ENCODE measurements at regions not wholly inside any gene's neighbourhood (a gene's known extent, or its start where the extent isn't known, plus 50 kb on each side); places are given as distances from the start of the nearest gene placed in this dataset.

GRCh38 chr18:51540562-51540961, 343.1 kb upstream of the MEX3C start:
- Histone ChIP-seq H3K27me3 (no peaks in the 10 kb centered on the region), H3K9me3 (no peaks in the 10 kb centered on the region), H3K4me3 (no peak overlapping the region), H3K36me3 (replicated peaks in 1 of 2; ENCODE audit: insufficient read depth in 1 of 2, low read depth in 2 of 2) (no peaks in the 10 kb centered on the region), H3K27ac (no peak overlapping the region), H3K4me1 (no peaks in the 10 kb centered on the region)
- intact Hi-C loops (cut with DNase I), result no loop called here
- WGBS, 2 donors, result 93 to 100% methylated on average over 1 of the region's 1 CpG
- no peak for DNase-seq
- ATAC-seq, result no peak
- TF ChIP-seq POLR2A (IDR thresholded peaks at IDR 0.05) (no peak), CTCF (IDR thresholded peaks at IDR 0.05) (no peak)

DNA sequence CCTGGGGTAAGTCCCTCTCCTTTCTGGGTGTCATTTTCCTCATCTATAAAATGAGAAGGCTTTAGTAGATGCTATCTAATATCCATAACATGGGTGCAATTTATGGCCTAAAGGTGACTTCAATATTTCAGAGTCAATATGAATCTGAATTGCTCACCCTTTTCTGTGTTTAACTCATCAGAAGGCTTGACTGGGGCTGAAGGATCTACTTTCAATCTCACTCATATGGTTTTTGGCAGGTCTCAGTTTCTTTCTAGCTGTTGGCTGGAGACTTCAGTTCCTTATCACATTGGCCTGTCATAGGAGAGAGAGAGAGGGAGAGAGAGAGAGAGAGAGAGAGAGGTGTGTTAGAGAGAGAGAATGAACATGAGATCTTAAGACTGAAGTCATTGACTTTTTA, 343.7 kb upstream of the MEX3C start:
- no peaks in the 10 kb centered on the region for H3K4me1 ChIP-seq
- DNase-seq, result no peak
- no peaks in the 10 kb centered on the region for H3K36me3 ChIP-seq (replicated peaks in 1 of 2; ENCODE audit: insufficient read depth in 1 of 2, low read depth in 2 of 2)
- no peaks in the 10 kb centered on the region for H3K27me3 ChIP-seq
- no peak overlapping the region for H3K4me3 ChIP-seq
- ATAC-seq, result no peak
- TF ChIP-seq POLR2A (IDR thresholded peaks at IDR 0.05) (no peak), CTCF (IDR thresholded peaks at IDR 0.05) (no peak)
- H3K9me3 ChIP-seq, result no peaks in the 10 kb centered on the region
- H3K27ac ChIP-seq, result no peak overlapping the region
- intact Hi-C loops (cut with DNase I), result no loop called here

- intact Hi-C loops (cut with DNase I), result no loop called here
- ATAC-seq, result no peak
- WGBS, 2 donors, result 70 to 85% methylated on average over 1 of the region's 1 CpG
Observed at GRCh38 chr18:51543658-51544155, 346.2 kb upstream of the MEX3C start.

GRCh38 chr18:51545446-51545845, 348.0 kb upstream of the MEX3C start:
- H3K4me1 ChIP-seq, result no peaks in the 10 kb centered on the region
- no peak for ATAC-seq
- no peak for DNase-seq
- intact Hi-C loops (cut with DNase I), result no loop called here
- 72 to 79% methylated on average over 4 of the region's 4 CpGs for WGBS, 2 donors
- H3K27me3 ChIP-seq, result no peaks in the 10 kb centered on the region
- no peak overlapping the region for H3K4me3 ChIP-seq
- no peak overlapping the region for H3K27ac ChIP-seq
- H3K9me3 ChIP-seq, result no peaks in the 10 kb centered on the region
- no peaks in the 10 kb centered on the region for H3K36me3 ChIP-seq (replicated peaks in 1 of 2; ENCODE audit: insufficient read depth in 1 of 2, low read depth in 2 of 2)
- no peak for TF ChIP-seq POLR2A (IDR thresholded peaks at IDR 0.05)
- TF ChIP-seq CTCF (IDR thresholded peaks at IDR 0.05), result no peak

More at GRCh38 chr18:51543658-51544155, 346.2 kb upstream of the MEX3C start:
- no peak for TF ChIP-seq CTCF (IDR thresholded peaks at IDR 0.05)
- Histone ChIP-seq H3K27me3 (no peaks in the 10 kb centered on the region), H3K9me3 (no peaks in the 10 kb centered on the region), H3K36me3 (replicated peaks in 1 of 2; ENCODE audit: insufficient read depth in 1 of 2, low read depth in 2 of 2) (no peaks in the 10 kb centered on the region), H3K4me3 (no peak overlapping the region), H3K27ac (no peak overlapping the region), H3K4me1 (no peaks in the 10 kb centered on the region)
- no peak for DNase-seq

DNA sequence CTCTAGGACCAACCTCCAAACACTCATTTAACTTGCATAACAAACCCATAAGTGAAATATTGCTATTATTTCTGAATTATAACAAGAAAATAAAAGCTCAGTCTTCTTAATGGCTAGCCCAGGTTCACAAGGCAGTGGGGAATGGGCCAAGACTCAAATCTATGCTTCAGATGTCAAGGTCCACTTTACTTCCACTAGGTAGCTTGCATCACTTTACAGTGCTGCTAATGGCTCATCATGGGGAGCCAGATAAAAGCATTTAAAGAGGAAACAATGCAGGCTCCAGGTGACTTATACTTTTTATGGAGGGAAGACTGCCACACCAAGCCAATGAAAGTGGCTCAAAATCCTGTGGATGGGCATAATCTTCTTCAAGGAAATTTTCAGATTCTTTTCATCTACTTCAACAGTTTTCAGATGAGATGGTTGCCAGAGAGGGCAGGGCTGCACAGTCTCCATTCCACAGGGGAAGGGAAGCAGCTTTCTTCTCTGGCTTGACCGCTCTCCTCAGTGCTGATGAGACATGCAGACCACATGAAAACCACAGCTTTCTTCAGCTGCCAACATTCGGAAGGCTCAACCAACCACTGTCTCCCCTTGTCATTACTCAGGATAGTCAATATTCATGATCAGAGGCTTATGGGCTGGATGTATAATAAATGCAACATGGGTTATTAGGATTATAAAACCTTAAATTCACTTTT, 361.9 kb upstream of the MEX3C start:
- ATAC-seq (no peak), DNase-seq (no peak)
- intact Hi-C loops (cut with DNase I), result no loop called here
- Histone ChIP-seq H3K9me3 (no peaks in the 10 kb centered on the region), H3K4me3 (no peak overlapping the region), H3K4me1 (no peaks in the 10 kb centered on the region), H3K36me3 (replicated peaks in 1 of 2; ENCODE audit: insufficient read depth in 1 of 2, low read depth in 2 of 2) (no peaks in the 10 kb centered on the region), H3K27me3 (no peaks in the 10 kb centered on the region), H3K27ac (no peak overlapping the region)
- no peak for TF ChIP-seq CTCF (IDR thresholded peaks at IDR 0.05)
- no peak for TF ChIP-seq POLR2A (IDR thresholded peaks at IDR 0.05)
- WGBS, 2 donors, result 74 to 79% methylated on average over 2 of the region's 2 CpGs

Data from body of pancreas (tissue), 4 donors.